ENCODE measurements at regions not wholly inside any gene's neighbourhood (a gene's known extent, or its start where the extent isn't known, plus 50 kb on each side); places are given as distances from the start of the nearest gene placed in this dataset.

GRCh38 chr2:156125018-156125417, 207.5 kb downstream of the NR4A2 start:
- H3K9me3 ChIP-seq, result no peaks in the 10 kb centered on the region
- intact Hi-C loops (cut with DNase I), result no loop called here
- H3K4me3 ChIP-seq, result no peak overlapping the region
- no peaks in the 10 kb centered on the region for H3K36me3 ChIP-seq
- no peak for ATAC-seq
- H3K27me3 ChIP-seq, result peaks cover 0 to 5% (median 0%) of the 10 kb centered on the region in 9 donors
- TF ChIP-seq CTCF (IDR thresholded peaks at IDR 0.05) (no peak), POLR2A (IDR thresholded peaks at IDR 0.05) (no peak)
- H3K27ac ChIP-seq, result no peak overlapping the region
- no peak for DNase-seq
- H3K4me1 ChIP-seq, result no peaks in the 10 kb centered on the region
- 61 to 80% (median 69%) methylated on average over 7 of the region's 7 CpGs for WGBS, 4 donors

GRCh38 chr2:156124458-156124857, 208.1 kb downstream of the NR4A2 start:
- Histone ChIP-seq H3K36me3 (no peaks in the 10 kb centered on the region), H3K4me3 (no peak overlapping the region), H3K9me3 (no peaks in the 10 kb centered on the region), H3K4me1 (no peaks in the 10 kb centered on the region), H3K27me3 (peaks cover 0 to 5% (median 0%) of the 10 kb centered on the region in 9 donors), H3K27ac (no peak overlapping the region)
- no peak for DNase-seq
- TF ChIP-seq CTCF (IDR thresholded peaks at IDR 0.05), result no peak
- TF ChIP-seq POLR2A (IDR thresholded peaks at IDR 0.05), result no peak
- intact Hi-C loops (cut with DNase I), result no loop called here
- no peak for ATAC-seq

- intact Hi-C loops (cut with DNase I), result no loop called here
- ATAC-seq, result no peak
- 79 to 81% (median 80%) methylated on average over 3 of the region's 3 CpGs for WGBS, 4 donors
Measured at GRCh38 chr2:156118753-156119416, 213.6 kb downstream of the NR4A2 start.

GRCh38 chr2:156116113-156116512, 216.4 kb downstream of the NR4A2 start:
- ATAC-seq (no peak), DNase-seq (no peak)
- no peaks in the 10 kb centered on the region for H3K36me3 ChIP-seq
- no peaks in the 10 kb centered on the region for H3K27me3 ChIP-seq
- H3K4me3 ChIP-seq, result no peak overlapping the region
- no peak overlapping the region for H3K27ac ChIP-seq
- no peaks in the 10 kb centered on the region for H3K4me1 ChIP-seq
- intact Hi-C loops (cut with DNase I), result no loop called here
- TF ChIP-seq POLR2A (IDR thresholded peaks at IDR 0.05) (no peak), CTCF (IDR thresholded peaks at IDR 0.05) (no peak)
- WGBS, 4 donors, result 59 to 66% (median 63%) methylated on average over 2 of the region's 2 CpGs
- H3K9me3 ChIP-seq, result no peaks in the 10 kb centered on the region

More at GRCh38 chr2:156118753-156119416, 213.6 kb downstream of the NR4A2 start:
- Histone ChIP-seq H3K36me3 (no peaks in the 10 kb centered on the region), H3K27me3 (peaks cover 0 to 5% (median 0%) of the 10 kb centered on the region in 9 donors), H3K4me1 (no peaks in the 10 kb centered on the region), H3K9me3 (no peaks in the 10 kb centered on the region), H3K27ac (no peak overlapping the region), H3K4me3 (no peak overlapping the region)
- no peak for DNase-seq
- TF ChIP-seq POLR2A (IDR thresholded peaks at IDR 0.05) (no peak), CTCF (IDR thresholded peaks at IDR 0.05) (no peak)

All from heart left ventricle (tissue), 16 donors.